Activated CD4-positive, alpha-beta T cell treated with anti-CD3 and anti-CD28 coated beads for 1 hour (primary cell): ENCODE measurements at regions not wholly inside any gene's neighbourhood (a gene's known extent, or its start where the extent isn't known, plus 50 kb on each side); places are given as distances from the start of the nearest gene placed in this dataset.
"Not testable (repeated sequence)": the region's sequence is repeated elsewhere in the genome, so short reads cannot be mapped to it uniquely, and the experiment has no call there.

Source experiments
- DNase-seq: peaks from one replicate; pipeline ENCODE4 v3.0.0-alpha.2; 2020

DNA sequence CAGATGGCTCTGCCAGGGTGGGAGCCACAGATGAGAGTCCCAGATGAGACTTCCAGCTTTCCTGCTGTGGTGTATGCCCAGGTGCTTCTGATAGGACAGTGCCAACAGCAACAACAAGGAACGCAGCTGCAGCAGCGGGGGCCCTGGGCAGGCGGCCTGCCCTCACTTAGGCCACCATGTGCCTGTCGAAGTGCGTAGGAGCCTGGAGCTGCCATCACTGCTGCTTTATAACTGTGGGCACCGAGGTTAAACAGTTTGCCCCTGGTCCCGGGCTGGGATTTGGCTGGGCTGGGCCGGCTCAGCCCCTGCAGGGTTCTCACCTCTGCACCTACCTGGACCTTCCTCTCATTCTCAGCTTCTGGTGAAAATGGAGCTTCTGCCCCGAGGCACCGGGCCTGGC is 54.4 kb upstream of the LRPAP1 start:
- not testable (repeated sequence) for DNase-seq

DNA sequence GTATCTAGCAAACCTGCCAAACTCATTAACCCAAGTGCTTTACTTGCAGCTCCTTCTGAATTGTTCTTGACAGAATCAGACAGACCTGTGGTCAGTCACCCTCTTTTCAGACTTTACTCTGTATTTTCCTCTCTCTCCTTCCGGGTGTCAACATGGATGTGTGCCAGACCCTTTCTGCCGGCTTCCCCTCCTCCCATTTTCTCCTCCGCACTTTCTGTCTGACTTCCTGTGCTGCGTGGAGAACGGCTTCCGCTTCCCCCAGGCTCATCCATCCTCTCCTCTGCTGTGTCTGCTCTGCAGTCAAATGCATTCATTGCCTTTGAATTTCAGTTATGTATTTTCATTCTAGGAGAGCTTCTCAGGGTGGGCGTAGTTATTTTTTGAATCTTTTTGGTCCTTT is 53.3 kb upstream of the LRPAP1 start:
- not testable (repeated sequence) for DNase-seq

DNA sequence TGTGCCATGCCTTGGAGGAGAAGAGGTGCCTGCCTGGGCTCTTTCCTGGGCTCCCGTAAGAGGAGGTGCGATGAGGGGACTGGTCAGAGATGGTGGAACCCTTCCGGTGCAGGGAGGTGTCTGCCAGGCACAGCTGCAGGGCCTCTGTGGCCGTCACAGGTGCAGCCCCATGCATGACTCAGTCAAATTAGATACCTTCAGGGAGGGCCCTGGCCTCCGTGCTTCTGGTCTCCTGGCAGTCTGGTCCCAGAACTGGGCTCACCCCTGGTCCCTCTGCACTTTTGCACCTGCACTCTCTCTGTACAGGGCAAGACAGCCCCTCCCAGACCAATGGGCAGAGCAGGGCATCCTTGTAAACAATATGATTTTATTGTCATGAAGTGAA is 49.9 kb upstream of the LRPAP1 start:
- DNase-seq = no peak
